T-cell (primary cell): ENCODE measurements at regions not wholly inside any gene's neighbourhood (a gene's known extent, or its start where the extent isn't known, plus 50 kb on each side); places are given as distances from the start of the nearest gene placed in this dataset.

Source experiments
- ATAC-seq, 4 experiments: fragments of 200-7000 bp in 3 of 4; fragments of 150-1000 bp in 1 of 4; cut with Tn5 transposase; replicated peaks in 1 of 4; 1 replicate in 3 of 4; 2 replicates in 1 of 4; pipeline ENCODE4 v1.10.0; 2021; ENCODE audit warnings: moderate library complexity in 3 of 4, mild to moderate bottlenecking in 2 of 4, moderate number of reproducible peaks in 1 of 4
- CTCF ChIA-PET, 2 donors: fragments of 300-600 bp; sonication (Branson Sonifier 250); formaldehyde crosslinking; loops; one replicate each; lab custom pipeline; 2022; ENCODE audit warnings: antibody characterized with exemption in 2 of 2; lab: Charles Lee
- POLR2A ChIA-PET, 2 donors: fragments of 300-600 bp; sonication (Branson Sonifier 250); formaldehyde crosslinking; loops; one replicate each; lab custom pipeline; 2022; ENCODE audit warnings: antibody characterized with exemption in 2 of 2; lab: Charles Lee
- DNase-seq, 35 experiments: peaks; one replicate each; pipeline versions ENCODE4 v3.0.0 to v3.0.0-alpha.2; 2013 to 2023
- H3K27ac ChIP-seq: one replicate; pipeline ENCODE4 v1.5.1; 2013; ENCODE audit warnings: low read length
- H3K27me3 ChIP-seq, 2 experiments: replicated peaks in 1 of 2; 1 replicate in 1 of 2; 2 replicates in 1 of 2; pipeline versions ENCODE4 v1.6.1 to v1.7.0; 2013; ENCODE audit warnings: low read length in 1 of 2, mixed read lengths in 1 of 2; ENCODE audit not compliant: control insufficient read depth in 2 of 2, insufficient read depth in 2 of 2; ENCODE audit errors: extremely low read depth in 1 of 2
- H3K36me3 ChIP-seq, 2 donors: 1 replicate in 1 of 2; 2 replicates in 1 of 2; pipeline versions ENCODE4 v1.6.1 to v1.7.0; 2013; ENCODE audit warnings: low read length in 1 of 2; ENCODE audit not compliant: control insufficient read depth in 2 of 2, insufficient read depth in 1 of 2; ENCODE audit errors: extremely low read depth in 1 of 2
- H3K4me1 ChIP-seq, 2 experiments: 1 replicate in 1 of 2; 2 replicates in 1 of 2; pipeline versions ENCODE4 v1.6.1 to v1.7.0; 2013; ENCODE audit warnings: low read length in 2 of 2, mixed read lengths in 1 of 2; ENCODE audit not compliant: insufficient read depth in 2 of 2, control insufficient read depth in 1 of 2; ENCODE audit errors: extremely low read depth in 1 of 2
- H3K4me3 ChIP-seq, 2 donors: 1 replicate in 1 of 2; 2 replicates in 1 of 2; pipeline versions ENCODE4 v1.5.1 to v1.7.0; 2013; ENCODE audit warnings: mild to moderate bottlenecking in 2 of 2, low read length in 1 of 2, moderate library complexity in 1 of 2; ENCODE audit not compliant: control insufficient read depth in 1 of 2; ENCODE audit errors: extremely low read depth in 1 of 2
- H3K9me3 ChIP-seq: 2 replicates; pipeline ENCODE4 v1.7.0; 2013
- H3K27ac Mint-ChIP-seq, 2 donors: one replicate each; pipeline ENCODE4 v1.8.0; 2020 to 2021; ENCODE audit warnings: mild to moderate bottlenecking in 2 of 2, mixed read lengths in 2 of 2
- H3K27me3 Mint-ChIP-seq, 2 donors: one replicate each; pipeline ENCODE4 v1.8.0; 2021 to 2022; ENCODE audit warnings: mixed read lengths in 2 of 2
- H3K36me3 Mint-ChIP-seq: one replicate; pipeline ENCODE4 v1.8.0; 2021; ENCODE audit warnings: mixed read lengths
- H3K4me1 Mint-ChIP-seq, 3 donors: one replicate each; pipeline ENCODE4 v1.8.0; 2020 to 2022; ENCODE audit warnings: mixed read lengths in 3 of 3, mild to moderate bottlenecking in 1 of 3
- H3K4me3 Mint-ChIP-seq, 3 donors: one replicate each; pipeline ENCODE4 v1.8.0; 2020 to 2022; ENCODE audit warnings: mild to moderate bottlenecking in 3 of 3, mixed read lengths in 3 of 3, moderate library complexity in 3 of 3
- H3K9me3 Mint-ChIP-seq, 3 donors: one replicate each; pipeline ENCODE4 v1.8.0; 2020 to 2022; ENCODE audit warnings: mixed read lengths in 3 of 3
- WGBS: methylation state at CpG from one replicate; pipeline ENCODE4 v1.1.5; 2013; ENCODE audit warnings: missing lambda C conversion rate; ENCODE audit not compliant: insufficient coverage; 5-methylcytosine and 5-hydroxymethylcytosine counted together

DNA sequence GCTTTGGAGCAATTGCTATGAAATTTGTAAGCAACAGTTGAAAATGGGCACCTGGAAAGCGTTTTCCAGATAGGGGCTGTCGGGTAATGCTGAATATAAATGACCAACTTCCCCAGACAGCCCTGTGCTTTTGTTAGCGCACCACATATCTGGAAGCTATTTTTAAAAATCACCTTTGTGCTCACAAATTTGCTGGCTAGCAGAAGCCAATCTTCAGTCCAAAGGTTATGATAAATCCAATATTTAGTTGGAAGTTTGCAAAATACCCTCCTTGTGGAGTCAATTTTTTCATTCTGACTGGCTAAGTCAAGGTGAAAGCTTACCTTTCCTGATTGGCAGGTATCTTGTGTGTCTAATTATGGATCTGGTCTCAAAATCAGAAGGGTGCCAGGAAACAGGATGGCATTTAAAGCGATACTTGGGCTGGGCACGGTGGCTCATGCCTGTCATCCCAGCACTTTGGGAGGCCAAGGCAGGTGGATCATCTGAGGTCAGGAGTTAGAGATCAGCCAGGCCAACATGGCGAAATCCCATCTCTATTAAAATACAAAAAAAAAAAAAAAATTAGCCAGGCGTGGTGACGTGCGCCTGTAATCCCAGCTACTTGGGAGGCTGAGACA is 124.1 kb upstream of the AJAP1 start:
- ChIA-PET POLR2A (no interaction called here), CTCF (no interaction called here)
- Histone ChIP-seq H3K4me3 (no peak overlapping the region), H3K36me3 (no peaks in the 10 kb centered on the region), H3K4me1 (no peaks in the 10 kb centered on the region), H3K27ac (no peak overlapping the region), H3K27me3 (peaks cover 0 to 14% of the 10 kb centered on the region in 2 experiments), H3K9me3 (no peaks in the 10 kb centered on the region)
- Mint-ChIP-seq H3K27me3 (peaks cover 0 to 21% of the 10 kb centered on the region in 2 donors), H3K4me3 (no peak overlapping the region), H3K27ac (no peak overlapping the region), H3K4me1 (no peaks in the 10 kb centered on the region), H3K9me3 (no peaks in the 10 kb centered on the region), H3K36me3 (no peaks in the 10 kb centered on the region)
- DNase-seq (no peak), ATAC-seq (no peak)
- WGBS, result 74% methylated on average over 3 of the region's 9 CpGs

DNA sequence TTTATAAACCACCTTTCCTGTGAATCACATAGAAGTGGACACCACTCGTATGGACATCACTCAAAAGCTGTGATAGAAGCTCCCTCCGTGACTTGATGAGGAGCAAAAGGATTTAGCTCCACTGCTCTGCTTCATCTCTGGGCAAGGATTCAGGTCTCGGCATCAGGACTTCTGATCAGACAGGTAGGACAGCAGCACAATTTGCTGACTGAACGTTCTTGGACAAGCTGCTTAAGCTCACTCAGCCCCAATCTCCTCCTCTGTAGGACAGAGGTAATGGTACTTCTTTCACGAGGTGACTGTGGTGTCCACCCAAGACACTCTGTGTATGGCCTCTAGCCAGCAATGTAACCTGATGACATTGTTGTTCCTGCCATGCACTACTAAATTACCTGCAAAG is 122.6 kb upstream of the AJAP1 start:
- H3K36me3 ChIP-seq, result no peaks in the 10 kb centered on the region
- Mint-ChIP-seq H3K27ac (no peak overlapping the region), H3K27me3 (peaks cover 0 to 19% of the 10 kb centered on the region in 2 donors), H3K9me3 (peaks cover 0 to 4% (median 0%) of the 10 kb centered on the region in 3 donors), H3K36me3 (no peaks in the 10 kb centered on the region), H3K4me1 (no peaks in the 10 kb centered on the region), H3K4me3 (no peak overlapping the region)
- ATAC-seq, result no peak
- no peak overlapping the region for H3K4me3 ChIP-seq
- no peaks in the 10 kb centered on the region for H3K9me3 ChIP-seq
- CTCF ChIA-PET, result no interaction called here
- POLR2A ChIA-PET, result no interaction called here
- H3K27ac ChIP-seq, result no peak overlapping the region
- no peak for DNase-seq
- peaks cover 0 to 14% of the 10 kb centered on the region in 2 experiments for H3K27me3 ChIP-seq
- no peaks in the 10 kb centered on the region for H3K4me1 ChIP-seq
- 80% methylated on average over 3 of the region's 5 CpGs for WGBS

- CTCF ChIA-PET, result no interaction called here
Measured at GRCh38 chr1:4532656-4533055, 121.8 kb upstream of the AJAP1 start.

GRCh38 chr1:4546911-4547310 is 107.5 kb upstream of the AJAP1 start:
- no peaks in the 10 kb centered on the region for H3K9me3 ChIP-seq
- Mint-ChIP-seq H3K4me3 (no peak overlapping the region), H3K9me3 (peaks cover 1 to 14% (median 13%) of the 10 kb centered on the region in 3 donors), H3K4me1 (no peaks in the 10 kb centered on the region), H3K36me3 (no peaks in the 10 kb centered on the region), H3K27me3 (peaks cover 0 to 5% of the 10 kb centered on the region in 2 donors), H3K27ac (no peak overlapping the region)
- no peak overlapping the region for H3K27ac ChIP-seq
- ATAC-seq, result no peak
- no peaks in the 10 kb centered on the region for H3K36me3 ChIP-seq
- ChIA-PET POLR2A (no interaction called here), CTCF (no interaction called here)
- WGBS, result 60% methylated on average over 1 of the region's 4 CpGs
- no peak overlapping the region for H3K4me3 ChIP-seq
- DNase-seq, result no peak
- no peaks in the 10 kb centered on the region for H3K4me1 ChIP-seq
- H3K27me3 ChIP-seq, result no peaks in the 10 kb centered on the region

More at GRCh38 chr1:4532656-4533055, 121.8 kb upstream of the AJAP1 start:
- POLR2A ChIA-PET, result no interaction called here
- no peaks in the 10 kb centered on the region for H3K36me3 ChIP-seq
- Mint-ChIP-seq H3K9me3 (peaks cover 0 to 4% (median 0%) of the 10 kb centered on the region in 3 donors), H3K27me3 (peaks cover 0 to 19% of the 10 kb centered on the region in 2 donors), H3K27ac (no peak overlapping the region), H3K4me3 (no peak overlapping the region), H3K36me3 (no peaks in the 10 kb centered on the region), H3K4me1 (no peaks in the 10 kb centered on the region)
- no peak overlapping the region for H3K27ac ChIP-seq
- 100% methylated on average over 2 of the region's 4 CpGs for WGBS
- H3K4me1 ChIP-seq, result no peaks in the 10 kb centered on the region
- no peaks in the 10 kb centered on the region for H3K9me3 ChIP-seq
- no peak for DNase-seq
- no peak overlapping the region for H3K4me3 ChIP-seq
- H3K27me3 ChIP-seq, result peaks cover 0 to 14% of the 10 kb centered on the region in 2 experiments
- ATAC-seq, result no peak

GRCh38 chr1:4549930-4550329 is 104.5 kb upstream of the AJAP1 start:
- ATAC-seq (no peak), DNase-seq (no peak)
- peaks cover 0 to 13% (median 0%) of the 10 kb centered on the region in 3 donors for H3K9me3 Mint-ChIP-seq
- Histone ChIP-seq H3K4me1 (no peaks in the 10 kb centered on the region), H3K4me3 (no peak overlapping the region), H3K9me3 (no peaks in the 10 kb centered on the region), H3K36me3 (no peaks in the 10 kb centered on the region), H3K27ac (no peak overlapping the region), H3K27me3 (peaks cover 0 to 4% of the 10 kb centered on the region in 2 experiments)
- no peaks in the 10 kb centered on the region for H3K4me1 Mint-ChIP-seq
- WGBS, result 69% methylated on average over 2 of the region's 3 CpGs
- no peaks in the 10 kb centered on the region for H3K36me3 Mint-ChIP-seq
- H3K4me3 Mint-ChIP-seq, result no peak overlapping the region
- POLR2A ChIA-PET, result no interaction called here
- H3K27me3 Mint-ChIP-seq, result peaks cover 9 to 11% of the 10 kb centered on the region in 2 donors
- CTCF ChIA-PET, result no interaction called here
- H3K27ac Mint-ChIP-seq, result no peak overlapping the region

DNA sequence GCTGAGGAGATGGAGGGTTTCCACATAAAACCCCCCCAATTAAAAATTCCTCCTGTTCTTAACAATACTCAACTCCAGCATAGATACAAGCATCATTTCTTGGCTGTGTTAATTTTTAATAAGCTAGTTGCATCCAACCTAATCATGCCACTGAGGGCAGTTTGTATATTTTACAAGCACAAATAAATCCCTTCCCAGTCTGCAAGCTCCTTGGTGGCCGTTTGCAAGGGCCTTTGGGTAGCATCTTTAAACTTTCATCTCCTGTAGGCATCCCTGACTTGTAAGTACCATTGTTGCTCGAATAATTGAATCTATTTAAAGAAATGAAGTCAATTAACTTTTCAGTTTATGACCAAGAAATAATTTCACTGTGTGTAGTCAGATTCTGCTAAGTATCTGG is 103.5 kb upstream of the AJAP1 start:
- H3K36me3 Mint-ChIP-seq, result no peaks in the 10 kb centered on the region

More for the DNA sequence above, 103.5 kb upstream of the AJAP1 start:
- Mint-ChIP-seq H3K27ac (no peak overlapping the region), H3K4me1 (no peaks in the 10 kb centered on the region), H3K4me3 (no peak overlapping the region), H3K27me3 (peaks cover 9 to 13% of the 10 kb centered on the region in 2 donors), H3K9me3 (peaks cover 0 to 13% (median 0%) of the 10 kb centered on the region in 3 donors)
- H3K9me3 ChIP-seq, result no peaks in the 10 kb centered on the region
- ChIA-PET POLR2A (no interaction called here), CTCF (no interaction called here)
- no peak overlapping the region for H3K27ac ChIP-seq
- DNase-seq (no peak), ATAC-seq (no peak)
- no peaks in the 10 kb centered on the region for H3K36me3 ChIP-seq
- H3K4me3 ChIP-seq, result no peak overlapping the region
- no CpG with 5 or more reads among the region's 2 CpGs for WGBS
- no peaks in the 10 kb centered on the region for H3K4me1 ChIP-seq
- H3K27me3 ChIP-seq, result peaks cover 0 to 4% of the 10 kb centered on the region in 2 experiments
